ENCODE measurements at regions not wholly inside any gene's neighbourhood (a gene's known extent, or its start where the extent isn't known, plus 50 kb on each side); places are given as distances from the start of the nearest gene placed in this dataset.

DNA sequence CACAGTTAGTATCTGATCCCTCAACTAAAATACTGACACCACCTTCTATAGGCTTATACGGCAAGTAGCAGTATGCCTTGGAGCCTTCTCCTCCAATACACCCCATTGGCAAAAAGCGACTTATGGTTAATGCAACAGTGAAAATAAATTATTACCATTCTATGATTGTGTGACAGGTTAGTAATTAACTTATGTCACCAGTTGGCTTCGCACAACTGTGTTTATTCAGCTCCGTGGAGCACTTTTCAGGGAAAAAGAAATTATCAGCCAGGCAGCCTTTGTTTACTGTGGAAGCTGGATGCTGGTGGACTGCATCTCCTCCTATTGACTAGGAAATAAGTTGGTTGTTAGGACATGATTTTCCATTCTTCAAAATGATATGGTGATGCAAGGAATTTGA is 833.8 kb upstream of the RBFOX1 start:
- H3K36me3 Mint-ChIP-seq: no peaks in the 10 kb centered on the region
- Histone ChIP-seq H3K9me3 (ENCODE audit: control insufficient read depth in 2 of 2, low read length in 2 of 2) (no peaks in the 10 kb centered on the region), H3K36me3 (ENCODE audit: control insufficient read depth, insufficient read depth, low read length) (no peaks in the 10 kb centered on the region), H3K4me1 (ENCODE audit: control insufficient read depth, insufficient read depth, low read length, poor library complexity, severe bottlenecking) (no peaks in the 10 kb centered on the region), H3K4me3 (ENCODE audit: low read depth, low read length) (no peak overlapping the region), H3K27me3 (ENCODE audit: control insufficient read depth, insufficient read depth, low read length) (no peaks in the 10 kb centered on the region), H3K27ac (ENCODE audit: insufficient read depth, low read length, poor library complexity, severe bottlenecking) (no peak overlapping the region)
- H3K27me3 Mint-ChIP-seq: no peaks in the 10 kb centered on the region
- no peak overlapping the region for H3K27ac Mint-ChIP-seq
- DNase-seq (no peak), ATAC-seq (ENCODE audit: low read depth in 2 of 2) (no peak)
- H3K4me1 Mint-ChIP-seq: no peaks in the 10 kb centered on the region
- H3K4me3 Mint-ChIP-seq: no peak overlapping the region
- H3K9me3 Mint-ChIP-seq: peaks cover 0 to 9% (median 2%) of the 10 kb centered on the region in 7 donors

GRCh38 chr16:6496996-6497395 is 835.6 kb upstream of the RBFOX1 start:
- no peaks in the 10 kb centered on the region for H3K9me3 ChIP-seq (ENCODE audit: control insufficient read depth in 2 of 2, low read length in 2 of 2)
- Mint-ChIP-seq H3K4me1 (no peaks in the 10 kb centered on the region), H3K36me3 (no peaks in the 10 kb centered on the region), H3K27ac (no peak overlapping the region), H3K9me3 (peaks cover 0 to 9% (median 3%) of the 10 kb centered on the region in 7 donors), H3K27me3 (no peaks in the 10 kb centered on the region), H3K4me3 (no peak overlapping the region)
- H3K36me3 ChIP-seq (ENCODE audit: control insufficient read depth, insufficient read depth, low read length): no peaks in the 10 kb centered on the region
- H3K4me3 ChIP-seq (ENCODE audit: low read depth, low read length): no peak overlapping the region
- no peak for DNase-seq
- no peak overlapping the region for H3K27ac ChIP-seq (ENCODE audit: insufficient read depth, low read length, poor library complexity, severe bottlenecking)
- H3K4me1 ChIP-seq (ENCODE audit: control insufficient read depth, insufficient read depth, low read length, poor library complexity, severe bottlenecking): no peaks in the 10 kb centered on the region
- no peaks in the 10 kb centered on the region for H3K27me3 ChIP-seq (ENCODE audit: control insufficient read depth, insufficient read depth, low read length)
- no peak for ATAC-seq (ENCODE audit: low read depth in 2 of 2)

GRCh38 chr16:6495486-6496210 is 837.0 kb upstream of the RBFOX1 start:
- H3K27ac ChIP-seq (ENCODE audit: insufficient read depth, low read length, poor library complexity, severe bottlenecking): no peak overlapping the region
- Mint-ChIP-seq H3K27me3 (no peaks in the 10 kb centered on the region), H3K36me3 (no peaks in the 10 kb centered on the region), H3K27ac (no peak overlapping the region), H3K4me1 (no peaks in the 10 kb centered on the region), H3K9me3 (peaks cover 0 to 7% (median 4%) of the 10 kb centered on the region in 7 donors), H3K4me3 (no peak overlapping the region)
- no peaks in the 10 kb centered on the region for H3K4me1 ChIP-seq (ENCODE audit: control insufficient read depth, insufficient read depth, low read length, poor library complexity, severe bottlenecking)
- H3K9me3 ChIP-seq (ENCODE audit: control insufficient read depth in 2 of 2, low read length in 2 of 2): no peaks in the 10 kb centered on the region
- H3K36me3 ChIP-seq (ENCODE audit: control insufficient read depth, insufficient read depth, low read length): no peaks in the 10 kb centered on the region
- DNase-seq: no peak
- no peak for ATAC-seq (ENCODE audit: low read depth in 2 of 2)
- H3K27me3 ChIP-seq (ENCODE audit: control insufficient read depth, insufficient read depth, low read length): no peaks in the 10 kb centered on the region
- H3K4me3 ChIP-seq (ENCODE audit: low read depth, low read length): no peak overlapping the region

- Mint-ChIP-seq H3K9me3 (peaks cover 0 to 7% (median 4%) of the 10 kb centered on the region in 7 donors), H3K4me3 (no peak overlapping the region), H3K4me1 (no peaks in the 10 kb centered on the region), H3K27ac (no peak overlapping the region), H3K36me3 (no peaks in the 10 kb centered on the region), H3K27me3 (no peaks in the 10 kb centered on the region)
- no peak overlapping the region for H3K27ac ChIP-seq (ENCODE audit: insufficient read depth, low read length, poor library complexity, severe bottlenecking)
- no peaks in the 10 kb centered on the region for H3K36me3 ChIP-seq (ENCODE audit: control insufficient read depth, insufficient read depth, low read length)
- no peak for ATAC-seq (ENCODE audit: low read depth in 2 of 2)
- H3K4me1 ChIP-seq (ENCODE audit: control insufficient read depth, insufficient read depth, low read length, poor library complexity, severe bottlenecking): no peaks in the 10 kb centered on the region
- H3K9me3 ChIP-seq (ENCODE audit: control insufficient read depth in 2 of 2, low read length in 2 of 2): no peaks in the 10 kb centered on the region
- DNase-seq: no peak
- H3K27me3 ChIP-seq (ENCODE audit: control insufficient read depth, insufficient read depth, low read length): no peaks in the 10 kb centered on the region
- no peak overlapping the region for H3K4me3 ChIP-seq (ENCODE audit: low read depth, low read length)
Measured at GRCh38 chr16:6494716-6495115, 837.9 kb upstream of the RBFOX1 start.

DNA sequence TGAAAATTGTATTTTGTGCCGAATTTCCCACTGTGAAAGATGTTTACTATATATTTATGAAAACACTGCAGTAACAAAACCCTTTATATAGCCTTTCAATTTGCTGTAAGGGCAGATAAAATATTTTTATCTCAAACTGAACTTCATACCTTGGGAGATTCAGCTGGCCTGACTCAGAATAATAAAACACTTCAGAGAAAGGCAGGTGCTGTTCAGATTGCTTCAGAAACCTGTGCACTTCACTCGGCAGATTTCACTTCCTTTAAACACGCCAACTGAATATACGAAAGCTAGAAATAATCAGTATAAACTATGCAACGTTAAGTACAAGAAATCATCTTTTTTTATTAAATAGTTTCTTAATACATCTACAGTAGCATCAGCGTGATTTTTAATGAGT is 839.1 kb upstream of the RBFOX1 start:
- ATAC-seq (ENCODE audit: low read depth in 2 of 2): no peak
- H3K4me1 ChIP-seq (ENCODE audit: control insufficient read depth, insufficient read depth, low read length, poor library complexity, severe bottlenecking): no peaks in the 10 kb centered on the region
- H3K27me3 ChIP-seq (ENCODE audit: control insufficient read depth, insufficient read depth, low read length): no peaks in the 10 kb centered on the region
- Mint-ChIP-seq H3K27me3 (no peaks in the 10 kb centered on the region), H3K9me3 (peaks cover 0 to 11% (median 4%) of the 10 kb centered on the region in 7 donors), H3K36me3 (no peaks in the 10 kb centered on the region), H3K4me3 (no peak overlapping the region), H3K27ac (no peak overlapping the region), H3K4me1 (no peaks in the 10 kb centered on the region)
- no peak overlapping the region for H3K27ac ChIP-seq (ENCODE audit: insufficient read depth, low read length, poor library complexity, severe bottlenecking)
- no peak for DNase-seq
- no peaks in the 10 kb centered on the region for H3K36me3 ChIP-seq (ENCODE audit: control insufficient read depth, insufficient read depth, low read length)
- H3K9me3 ChIP-seq (ENCODE audit: control insufficient read depth in 2 of 2, low read length in 2 of 2): no peaks in the 10 kb centered on the region
- H3K4me3 ChIP-seq (ENCODE audit: low read depth, low read length): no peak overlapping the region

- Histone ChIP-seq H3K9me3 (ENCODE audit: control insufficient read depth in 2 of 2, low read length in 2 of 2) (no peaks in the 10 kb centered on the region), H3K4me1 (ENCODE audit: control insufficient read depth, insufficient read depth, low read length, poor library complexity, severe bottlenecking) (no peaks in the 10 kb centered on the region), H3K4me3 (ENCODE audit: low read depth, low read length) (no peak overlapping the region), H3K36me3 (ENCODE audit: control insufficient read depth, insufficient read depth, low read length) (no peaks in the 10 kb centered on the region), H3K27me3 (ENCODE audit: control insufficient read depth, insufficient read depth, low read length) (no peaks in the 10 kb centered on the region), H3K27ac (ENCODE audit: insufficient read depth, low read length, poor library complexity, severe bottlenecking) (no peak overlapping the region)
- Mint-ChIP-seq H3K9me3 (peaks cover 0 to 13% (median 4%) of the 10 kb centered on the region in 7 donors), H3K4me1 (no peaks in the 10 kb centered on the region), H3K27ac (no peak overlapping the region), H3K36me3 (no peaks in the 10 kb centered on the region), H3K4me3 (no peak overlapping the region), H3K27me3 (no peaks in the 10 kb centered on the region)
- DNase-seq (no peak), ATAC-seq (ENCODE audit: low read depth in 2 of 2) (no peak)
Measured at GRCh38 chr16:6492742-6493141, 839.9 kb upstream of the RBFOX1 start.

DNA sequence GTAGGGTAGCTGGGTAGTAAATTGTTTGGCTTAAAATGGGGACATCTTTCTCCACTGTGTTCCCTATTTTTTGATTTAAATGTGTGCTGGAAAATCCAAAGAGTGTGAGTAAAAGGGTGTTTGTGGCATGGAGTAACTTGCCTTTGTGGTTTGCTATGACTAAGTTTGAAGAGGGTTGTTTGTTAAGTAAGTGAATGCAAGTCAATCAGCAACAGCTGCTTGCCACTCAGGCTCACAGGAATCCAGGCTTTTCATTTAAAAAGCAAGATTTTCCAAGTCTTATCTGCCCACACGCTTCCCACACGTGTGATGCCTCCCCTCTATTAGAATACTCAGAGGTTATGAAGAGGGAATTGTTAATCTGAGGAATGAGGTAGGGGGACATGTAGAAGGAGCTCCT is 847.7 kb upstream of the RBFOX1 start:
- Histone ChIP-seq H3K36me3 (ENCODE audit: control insufficient read depth, insufficient read depth, low read length) (no peaks in the 10 kb centered on the region), H3K27ac (ENCODE audit: insufficient read depth, low read length, poor library complexity, severe bottlenecking) (no peak overlapping the region), H3K4me3 (ENCODE audit: low read depth, low read length) (no peak overlapping the region), H3K4me1 (ENCODE audit: control insufficient read depth, insufficient read depth, low read length, poor library complexity, severe bottlenecking) (no peaks in the 10 kb centered on the region), H3K9me3 (ENCODE audit: control insufficient read depth in 2 of 2, low read length in 2 of 2) (no peaks in the 10 kb centered on the region), H3K27me3 (ENCODE audit: control insufficient read depth, insufficient read depth, low read length) (no peaks in the 10 kb centered on the region)
- ATAC-seq (ENCODE audit: low read depth in 2 of 2) (no peak), DNase-seq (no peak)
- H3K4me1 Mint-ChIP-seq: no peaks in the 10 kb centered on the region
- peaks cover 4% of the 10 kb centered on the region for H3K27me3 Mint-ChIP-seq
- H3K9me3 Mint-ChIP-seq: peaks cover 0 to 6% (median 3%) of the 10 kb centered on the region in 7 donors
- no peak overlapping the region for H3K27ac Mint-ChIP-seq
- no peaks in the 10 kb centered on the region for H3K36me3 Mint-ChIP-seq
- no peak overlapping the region for H3K4me3 Mint-ChIP-seq

GRCh38 chr16:6484081-6484480 is 848.6 kb upstream of the RBFOX1 start:
- Histone ChIP-seq H3K4me1 (ENCODE audit: control insufficient read depth, insufficient read depth, low read length, poor library complexity, severe bottlenecking) (no peaks in the 10 kb centered on the region), H3K27me3 (ENCODE audit: control insufficient read depth, insufficient read depth, low read length) (no peaks in the 10 kb centered on the region), H3K36me3 (ENCODE audit: control insufficient read depth, insufficient read depth, low read length) (no peaks in the 10 kb centered on the region), H3K27ac (ENCODE audit: insufficient read depth, low read length, poor library complexity, severe bottlenecking) (no peak overlapping the region), H3K4me3 (ENCODE audit: low read depth, low read length) (no peak overlapping the region), H3K9me3 (ENCODE audit: control insufficient read depth in 2 of 2, low read length in 2 of 2) (no peaks in the 10 kb centered on the region)
- Mint-ChIP-seq H3K4me1 (no peaks in the 10 kb centered on the region), H3K27ac (no peak overlapping the region), H3K27me3 (peaks cover 4% of the 10 kb centered on the region), H3K36me3 (no peaks in the 10 kb centered on the region), H3K4me3 (no peak overlapping the region), H3K9me3 (peaks cover 0 to 6% (median 3%) of the 10 kb centered on the region in 7 donors)
- DNase-seq: no peak
- ATAC-seq (ENCODE audit: low read depth in 2 of 2): no peak
